Activated CD4-positive, alpha-beta T cell treated with anti-CD3 and anti-CD28 coated beads, Interleukin-2, amount 50 U/mL, for 1 hour (primary cell): ENCODE measurements at regions not wholly inside any gene's neighbourhood (a gene's known extent, or its start where the extent isn't known, plus 50 kb on each side); places are given as distances from the start of the nearest gene placed in this dataset.

Source experiments
- DNase-seq: peaks from one replicate; pipeline ENCODE4 v3.0.0-alpha.2; 2020

GRCh38 chr1:201660931-201661822 lies 122.2 kb downstream of the NAV1 start:
- no peak for DNase-seq

- no peak for DNase-seq
Observed at GRCh38 chr1:201661823-201662359, 123.0 kb downstream of the NAV1 start.

- no peak for DNase-seq
Observed at GRCh38 chr1:201662646-201663045, 123.7 kb downstream of the NAV1 start.

DNA sequence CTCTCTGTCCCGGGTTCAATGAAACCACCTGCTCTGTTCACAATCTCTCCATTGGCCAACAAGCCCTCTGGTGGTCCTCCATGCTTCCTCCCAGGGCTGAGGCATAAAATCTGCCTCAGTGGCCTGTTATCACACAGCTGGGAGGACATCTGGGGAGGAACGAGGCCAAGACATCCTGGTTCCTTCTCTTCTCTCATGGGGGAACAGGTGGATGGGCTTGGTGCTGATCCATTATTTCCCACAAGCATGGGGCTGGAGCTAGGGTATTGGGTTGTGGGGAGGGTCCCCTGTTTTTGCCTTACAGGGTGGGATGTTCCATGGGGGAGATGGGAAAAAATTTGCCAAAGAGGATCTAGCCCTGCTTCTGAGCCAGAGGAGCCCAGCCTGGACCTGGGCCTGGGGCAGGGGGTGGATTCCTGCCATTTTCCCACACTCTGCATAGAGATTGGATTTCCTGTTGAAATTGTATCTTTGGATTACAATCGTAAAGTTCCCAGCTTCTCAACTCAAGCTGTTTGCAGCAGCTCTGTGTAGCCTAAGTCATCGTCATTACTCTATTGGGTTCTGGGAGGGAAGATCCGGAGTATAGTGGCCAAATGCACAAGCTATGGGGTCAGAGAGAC lies 124.7 kb downstream of the NAV1 start:
- no peak for DNase-seq

DNA sequence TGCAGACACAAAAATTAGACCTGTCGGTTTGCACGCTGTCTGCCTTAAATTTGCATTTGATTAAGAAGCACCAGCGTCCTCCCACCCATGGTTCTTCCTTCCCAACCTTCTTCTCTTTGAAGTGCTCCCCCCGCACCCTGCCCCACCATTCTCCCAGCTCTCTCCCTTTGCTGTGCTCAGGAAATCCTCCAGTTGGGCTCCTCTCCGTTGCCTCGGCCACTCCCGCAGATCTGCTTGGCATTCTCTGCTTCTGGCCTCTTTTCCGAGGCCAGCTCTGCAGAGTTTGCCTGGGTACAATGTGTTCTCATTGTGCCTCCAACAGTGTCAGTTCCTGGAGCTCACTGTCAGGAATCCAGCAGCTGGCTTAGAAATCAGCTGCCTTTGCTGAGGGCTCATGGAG lies 126.1 kb downstream of the NAV1 start:
- DNase-seq, result no peak

DNA sequence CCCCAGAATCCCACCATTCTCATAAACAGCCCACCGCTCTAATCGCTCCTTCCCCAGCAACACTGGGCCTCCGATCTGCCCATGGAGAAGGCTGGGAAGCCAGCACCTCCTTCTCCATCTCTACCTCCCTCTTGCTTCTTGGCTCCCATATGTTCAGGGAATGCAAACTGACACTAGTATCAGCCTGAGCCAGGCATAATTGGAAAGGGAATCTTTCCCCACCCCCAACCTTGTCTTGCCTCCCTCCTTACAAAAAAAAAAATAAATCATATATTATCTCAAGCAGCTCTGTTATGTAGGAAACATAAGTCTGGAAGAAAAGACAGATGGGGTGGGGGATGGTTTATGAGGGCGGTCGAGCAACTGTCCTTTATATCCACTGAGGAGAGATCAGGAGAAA lies 127.2 kb downstream of the NAV1 start:
- DNase-seq, result no peak

DNA sequence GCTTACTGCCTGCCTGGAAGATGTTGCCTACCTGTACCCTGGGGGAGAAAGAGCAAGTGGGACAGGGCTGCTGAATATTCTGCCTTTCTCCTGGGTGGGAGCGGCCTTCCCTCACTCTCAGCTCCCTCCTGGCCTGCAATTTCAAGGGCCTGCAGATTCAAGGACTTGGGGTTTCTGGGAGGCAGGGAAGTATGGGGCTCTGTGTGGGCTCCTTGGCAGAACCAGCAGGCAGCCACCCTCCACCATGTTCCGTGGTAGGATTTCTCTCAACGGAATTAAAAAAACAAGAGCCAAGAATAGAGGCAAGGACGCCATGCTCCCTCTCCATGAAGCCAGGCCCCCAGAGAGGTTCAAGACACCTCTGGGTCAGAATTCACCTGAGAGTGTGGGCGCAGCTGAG lies 127.7 kb downstream of the NAV1 start:
- DNase-seq, result no peak

GRCh38 chr1:201667479-201667878 lies 128.6 kb downstream of the NAV1 start:
- DNase-seq, result no peak

GRCh38 chr1:201670517-201670916 lies 131.6 kb downstream of the NAV1 start:
- DNase-seq, result no peak

- DNase-seq, result no peak
Observed at GRCh38 chr1:201672685-201673084, 133.8 kb downstream of the NAV1 start.

DNA sequence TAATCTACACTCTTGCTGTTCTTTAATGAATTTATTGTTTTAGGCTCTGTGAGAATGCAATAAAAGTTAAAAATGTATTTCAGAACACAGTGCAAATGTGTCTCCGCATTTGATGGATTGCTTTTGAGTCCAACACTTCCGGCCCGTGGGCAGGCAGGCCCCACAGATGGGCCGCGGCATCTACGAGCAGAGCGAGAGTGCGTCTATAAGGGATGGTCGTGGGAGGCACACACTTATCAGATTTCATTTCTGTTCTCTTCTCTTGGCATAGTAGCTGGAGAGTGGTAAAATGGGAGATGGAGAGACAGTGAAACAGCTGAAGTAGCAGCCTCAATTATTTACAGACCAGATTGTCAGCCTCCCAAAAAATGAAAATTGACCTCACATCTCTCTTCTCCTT lies 134.2 kb downstream of the NAV1 start:
- DNase-seq, result no peak

- DNase-seq, result no peak
Observed at GRCh38 chr1:201673915-201674314, 135.0 kb downstream of the NAV1 start.

DNA sequence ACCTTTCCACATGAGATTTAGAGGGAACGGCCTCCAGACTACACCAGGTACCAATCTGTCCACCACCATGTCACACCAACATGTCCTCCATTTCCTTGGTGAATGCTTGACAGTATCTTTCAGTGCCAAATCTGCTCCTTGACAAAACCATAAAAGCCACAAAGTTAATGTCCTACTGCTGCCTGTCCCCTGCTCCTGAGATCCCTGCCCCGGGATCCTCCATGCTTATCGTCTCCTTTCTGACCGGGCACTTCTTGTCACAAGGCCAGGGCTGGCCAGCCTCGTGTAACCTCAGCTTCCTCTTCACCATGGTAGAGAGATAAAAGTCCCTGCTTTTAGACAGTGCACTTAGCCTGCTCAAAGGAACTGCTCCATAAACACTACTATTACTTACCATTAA lies 136.2 kb downstream of the NAV1 start:
- no peak for DNase-seq

GRCh38 chr1:201676197-201676596 lies 137.3 kb downstream of the NAV1 start:
- DNase-seq, result no peak

GRCh38 chr1:201676641-201677040 lies 137.7 kb downstream of the NAV1 start:
- no peak for DNase-seq

- no peak for DNase-seq
Observed at GRCh38 chr1:201678264-201679101, 139.6 kb downstream of the NAV1 start.

GRCh38 chr1:201681375-201681774 lies 142.4 kb downstream of the NAV1 start:
- DNase-seq, result no peak

DNA sequence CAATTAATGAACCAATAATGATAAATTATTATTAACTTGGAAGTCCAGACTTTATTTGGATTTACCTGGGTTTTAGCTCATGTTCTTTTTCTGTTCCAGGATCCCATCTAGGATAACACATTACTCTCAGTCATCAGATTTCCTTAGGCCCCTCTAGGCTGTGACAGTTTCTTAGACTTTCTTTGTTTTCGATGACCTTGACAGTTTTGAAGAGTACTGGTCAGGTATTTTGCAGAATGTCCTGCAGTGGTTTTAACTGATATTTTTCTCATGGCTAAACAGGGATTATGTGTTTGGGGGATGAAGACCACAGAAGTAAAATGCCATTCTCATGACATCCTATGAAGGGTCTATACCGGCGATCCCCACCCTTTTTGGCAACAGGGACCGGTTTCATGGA lies 144.0 kb downstream of the NAV1 start:
- DNase-seq, result no peak

DNA sequence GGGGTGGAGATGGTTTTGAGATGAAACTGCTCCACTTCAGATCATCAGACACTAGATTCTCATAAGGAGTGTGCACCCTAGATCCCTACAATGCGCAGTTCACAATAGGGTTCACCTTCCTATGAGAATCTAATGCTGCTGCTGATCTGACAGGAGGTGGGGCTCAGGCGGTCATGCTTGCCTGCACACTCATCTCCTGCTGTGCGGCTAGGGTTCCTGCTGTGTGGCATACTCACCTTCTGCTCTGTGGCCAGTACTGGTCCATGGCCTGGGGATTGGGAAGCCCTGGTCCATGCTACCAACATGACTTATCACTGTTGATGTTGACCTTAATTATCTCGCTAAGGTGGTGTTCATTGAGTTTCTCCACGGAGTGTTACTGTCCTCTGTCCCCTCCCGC lies 144.5 kb downstream of the NAV1 start:
- DNase-seq, result no peak

- no peak for DNase-seq
Observed at GRCh38 chr1:201685485-201685884, 143.5 kb upstream of the IPO9 start.

DNA sequence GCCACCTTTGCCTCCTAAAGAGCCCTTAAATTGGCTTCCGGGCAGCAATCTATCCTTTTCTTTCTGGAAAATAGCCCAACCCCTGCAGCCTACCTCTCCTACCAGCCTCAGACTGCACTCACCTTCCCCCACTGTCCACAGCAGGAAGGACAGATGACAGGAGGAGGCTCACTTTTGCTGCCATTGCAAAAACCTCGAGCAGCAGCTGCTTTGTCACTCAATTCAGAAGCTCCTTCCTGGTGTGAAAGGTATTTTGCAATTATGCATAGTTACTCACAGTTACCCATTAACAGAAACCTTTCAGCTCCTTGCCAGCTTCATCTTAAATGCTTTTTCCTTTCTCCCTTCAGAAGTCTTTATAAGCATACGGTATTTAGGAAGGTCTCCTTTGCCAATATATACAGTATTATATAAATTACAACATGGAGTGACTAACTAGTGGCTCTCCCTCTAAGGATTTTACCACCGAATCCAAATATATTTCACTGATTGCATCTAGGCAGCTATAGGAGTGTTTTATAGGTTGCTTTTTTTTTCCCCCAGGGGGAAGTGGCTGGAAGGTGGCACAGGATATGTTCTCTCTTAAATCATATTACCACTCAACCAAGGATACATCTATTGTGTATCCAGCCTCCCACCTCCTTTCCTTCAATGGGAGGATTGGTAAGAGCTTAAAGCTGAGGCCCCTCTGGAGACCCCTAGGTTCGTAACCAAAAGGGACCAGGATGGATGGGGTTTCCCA lies 142.1 kb upstream of the IPO9 start:
- no peak for DNase-seq

- DNase-seq, result no peak
Observed at GRCh38 chr1:201688514-201688913, 140.4 kb upstream of the IPO9 start.

- DNase-seq, result no peak
Observed at GRCh38 chr1:201689647-201690046, 139.3 kb upstream of the IPO9 start.
